Breast epithelium (tissue), 3 donors: ENCODE measurements at regions not wholly inside any gene's neighbourhood (a gene's known extent, or its start where the extent isn't known, plus 50 kb on each side); places are given as distances from the start of the nearest gene placed in this dataset.

Experiments used
- POLR2A ChIP-seq: fragments of 450-650 bp; IDR thresholded peaks from one replicate; pipeline ENCODE4 v1.6.1; 2016; ENCODE audit warnings: antibody characterized with exemption, mild to moderate bottlenecking, moderate library complexity
- POLR2AphosphoS5 ChIP-seq, 3 donors: sonication (generic); formaldehyde crosslinking; IDR thresholded peaks; one replicate each; pipeline ENCODE4 v1.6.1; 2017; ENCODE audit warnings: antibody characterized with exemption in 3 of 3
- TF ChIP-seq, protein P1 (sequence below), 3 donors: fragments of 450-650 bp; IDR thresholded peaks; one replicate each; pipeline ENCODE4 v1.5.1; 2016 to 2017; ENCODE audit warnings: antibody characterized with exemption in 3 of 3, mild to moderate bottlenecking in 3 of 3, moderate library complexity in 3 of 3

DNA sequence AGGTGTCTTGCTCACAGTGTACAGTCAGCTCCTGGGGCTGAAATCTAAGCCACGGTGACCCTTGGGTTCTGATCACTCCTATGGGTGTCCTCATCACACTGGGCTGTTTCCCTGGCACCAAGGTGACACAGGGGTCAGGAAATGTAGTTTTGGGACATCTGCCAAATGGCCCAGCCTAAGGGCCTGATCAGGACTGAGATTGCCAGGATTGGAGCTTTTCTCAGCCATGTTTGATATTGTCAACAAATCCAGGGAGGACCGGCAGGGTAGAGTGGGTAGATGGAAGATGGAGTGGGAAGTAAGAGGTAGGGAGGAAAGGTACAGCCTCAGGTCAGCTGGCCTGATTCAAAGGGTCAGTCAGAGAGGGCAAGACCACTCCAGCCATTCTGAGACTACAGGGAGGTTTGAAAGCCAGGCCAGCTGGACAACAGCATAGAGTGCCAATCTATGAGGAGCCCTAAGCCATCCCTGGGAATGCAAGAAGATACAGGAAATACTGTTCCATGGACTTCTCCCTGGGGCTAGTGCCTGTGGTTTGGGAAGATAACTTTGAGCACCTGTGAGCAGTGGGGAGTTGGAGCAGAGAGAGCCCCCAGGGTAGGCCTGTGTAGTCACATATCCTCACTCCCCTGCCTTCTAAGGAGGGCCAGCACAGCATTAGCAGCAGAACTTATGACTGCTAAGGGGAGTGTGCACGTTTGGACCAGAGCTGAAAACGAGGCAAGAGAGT lies 377.3 kb upstream of the ZMIZ1 start:
- TF ChIP-seq, protein P1, sequence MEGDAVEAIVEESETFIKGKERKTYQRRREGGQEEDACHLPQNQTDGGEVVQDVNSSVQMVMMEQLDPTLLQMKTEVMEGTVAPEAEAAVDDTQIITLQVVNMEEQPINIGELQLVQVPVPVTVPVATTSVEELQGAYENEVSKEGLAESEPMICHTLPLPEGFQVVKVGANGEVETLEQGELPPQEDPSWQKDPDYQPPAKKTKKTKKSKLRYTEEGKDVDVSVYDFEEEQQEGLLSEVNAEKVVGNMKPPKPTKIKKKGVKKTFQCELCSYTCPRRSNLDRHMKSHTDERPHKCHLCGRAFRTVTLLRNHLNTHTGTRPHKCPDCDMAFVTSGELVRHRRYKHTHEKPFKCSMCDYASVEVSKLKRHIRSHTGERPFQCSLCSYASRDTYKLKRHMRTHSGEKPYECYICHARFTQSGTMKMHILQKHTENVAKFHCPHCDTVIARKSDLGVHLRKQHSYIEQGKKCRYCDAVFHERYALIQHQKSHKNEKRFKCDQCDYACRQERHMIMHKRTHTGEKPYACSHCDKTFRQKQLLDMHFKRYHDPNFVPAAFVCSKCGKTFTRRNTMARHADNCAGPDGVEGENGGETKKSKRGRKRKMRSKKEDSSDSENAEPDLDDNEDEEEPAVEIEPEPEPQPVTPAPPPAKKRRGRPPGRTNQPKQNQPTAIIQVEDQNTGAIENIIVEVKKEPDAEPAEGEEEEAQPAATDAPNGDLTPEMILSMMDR (IDR thresholded peaks at IDR 0.05): no peak
- TF ChIP-seq POLR2A (no peak), POLR2AphosphoS5 (IDR thresholded peaks at IDR 0.05) (no peak)
